ENCODE measurements at regions not wholly inside any gene's neighbourhood (a gene's known extent, or its start where the extent isn't known, plus 50 kb on each side); places are given as distances from the start of the nearest gene placed in this dataset.
"Not testable (repeated sequence)": the region's sequence is repeated elsewhere in the genome, so short reads cannot be mapped to it uniquely, and the experiment has no call there.

- DNase-seq (ENCODE audit: low read depth): peak; percentile 92
Observed at GRCh38 chr15:87752250-87752951, 504.1 kb downstream of the NTRK3 start.

- no peak for DNase-seq (ENCODE audit: low read depth)
Observed at GRCh38 chr15:87748483-87748882, 508.1 kb downstream of the NTRK3 start.

GRCh38 chr15:87747087-87747486 lies 509.5 kb downstream of the NTRK3 start:
- DNase-seq (ENCODE audit: low read depth): no peak

- DNase-seq (ENCODE audit: low read depth): no peak
Observed at GRCh38 chr15:87746333-87746732, 510.2 kb downstream of the NTRK3 start.

- no peak for DNase-seq (ENCODE audit: low read depth)
Observed at GRCh38 chr15:87744815-87745214, 511.7 kb downstream of the NTRK3 start.

GRCh38 chr15:87743562-87743961 lies 513.0 kb downstream of the NTRK3 start:
- no peak for DNase-seq (ENCODE audit: low read depth)

- peak; percentile 29 for DNase-seq (ENCODE audit: low read depth)
Observed at GRCh38 chr15:87741350-87741749, 515.2 kb downstream of the NTRK3 start.

- no peak for DNase-seq (ENCODE audit: low read depth)
Observed at GRCh38 chr15:87740655-87741344, 515.7 kb downstream of the NTRK3 start.

GRCh38 chr15:87739866-87740265 lies 516.7 kb downstream of the NTRK3 start:
- DNase-seq (ENCODE audit: low read depth): peak; percentile 41

GRCh38 chr15:87739081-87739480 lies 517.5 kb downstream of the NTRK3 start:
- DNase-seq (ENCODE audit: low read depth): no peak

- not testable (repeated sequence) for DNase-seq (ENCODE audit: low read depth)
Observed at GRCh38 chr15:87737460-87737859, 519.1 kb downstream of the NTRK3 start.

GRCh38 chr15:87736891-87737389 lies 519.6 kb downstream of the NTRK3 start:
- peak; percentile 16 for DNase-seq (ENCODE audit: low read depth)

GRCh38 chr15:87736401-87736800 lies 520.1 kb downstream of the NTRK3 start:
- peak; percentile 40 for DNase-seq (ENCODE audit: low read depth)

GRCh38 chr15:87735522-87735921 lies 521.0 kb downstream of the NTRK3 start:
- no peak for DNase-seq (ENCODE audit: low read depth)

- DNase-seq (ENCODE audit: low read depth): no peak
Observed at GRCh38 chr15:87734571-87735373, 521.8 kb downstream of the NTRK3 start.

- no peak for DNase-seq (ENCODE audit: low read depth)
Observed at GRCh38 chr15:87733977-87734376, 522.6 kb downstream of the NTRK3 start.

GRCh38 chr15:87733541-87733941 lies 523.0 kb downstream of the NTRK3 start:
- no peak for DNase-seq (ENCODE audit: low read depth)

- peak; percentile 53 for DNase-seq (ENCODE audit: low read depth)
Observed at GRCh38 chr15:87732976-87733375, 523.6 kb downstream of the NTRK3 start.

GRCh38 chr15:87731630-87732029 lies 524.9 kb downstream of the NTRK3 start:
- no peak for DNase-seq (ENCODE audit: low read depth)

- peak; percentile 73 for DNase-seq (ENCODE audit: low read depth)
Observed at GRCh38 chr15:87730706-87731105, 525.8 kb downstream of the NTRK3 start.

- DNase-seq (ENCODE audit: low read depth): no peak
Observed at GRCh38 chr15:87728998-87729397, 527.5 kb downstream of the NTRK3 start.

GRCh38 chr15:87727073-87727472 lies 529.5 kb downstream of the NTRK3 start:
- no peak for DNase-seq (ENCODE audit: low read depth)

Data from M059J (cell line).